ENCODE measurements at regions not wholly inside any gene's neighbourhood (a gene's known extent, or its start where the extent isn't known, plus 50 kb on each side); places are given as distances from the start of the nearest gene placed in this dataset.
A peak's percentile ranks its signal among the peaks of the same experiment; 100 is the strongest.
"Not testable (repeated sequence)": the region's sequence is repeated elsewhere in the genome, so short reads cannot be mapped to it uniquely, and the experiment has no call there.

GRCh38 chr1:95297906-95298305 lies 63.9 kb downstream of the RWDD3 start:
- DNase-seq (ENCODE audit: low spot score): not testable (repeated sequence)

DNA sequence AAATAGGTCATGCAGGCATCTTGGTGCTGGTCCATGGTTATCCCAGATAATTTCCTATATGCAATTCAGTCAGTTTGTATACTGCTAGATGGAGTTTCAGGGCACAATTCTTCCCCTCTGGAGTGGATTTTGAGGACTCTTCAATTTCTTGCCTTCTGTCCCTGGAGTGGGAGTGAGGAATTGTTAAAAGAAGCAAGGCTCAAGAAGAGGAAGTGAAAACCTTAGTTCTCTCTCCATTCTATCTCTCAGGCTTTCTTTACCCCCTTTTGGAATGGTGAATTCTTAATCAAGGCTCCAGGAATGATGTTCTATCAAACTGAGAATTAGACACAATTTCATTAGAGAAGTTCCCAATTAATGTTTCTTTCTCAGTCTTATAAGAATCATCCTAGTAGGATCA lies 67.1 kb downstream of the RWDD3 start:
- no peak for DNase-seq (ENCODE audit: low spot score)

DNA sequence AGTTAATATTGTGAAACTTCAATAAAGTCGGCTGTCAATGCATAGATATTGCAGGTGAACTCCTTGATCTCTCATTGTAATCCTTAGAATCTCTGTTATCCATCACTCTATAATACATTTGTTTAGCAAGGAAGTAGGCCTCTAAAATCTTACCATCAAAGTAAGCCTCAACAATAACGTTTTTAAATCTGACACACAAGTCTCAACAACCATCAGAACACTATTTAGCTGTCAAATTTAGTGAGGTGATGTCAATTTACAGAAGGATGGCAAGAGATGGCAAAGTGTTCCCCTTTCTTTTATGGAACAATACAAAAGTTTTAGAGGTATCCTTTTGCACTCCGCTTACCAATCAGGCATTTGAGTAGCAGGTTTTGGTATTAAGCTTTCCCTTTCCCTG lies 67.6 kb downstream of the RWDD3 start:
- DNase-seq (ENCODE audit: low spot score): no peak

- no peak for DNase-seq (ENCODE audit: low spot score)
These were observed 70.8 kb downstream of the RWDD3 start for GRCh38 chr1:95304803-95305202.

- DNase-seq (ENCODE audit: low spot score): no peak
These were observed 74.4 kb downstream of the RWDD3 start for GRCh38 chr1:95308276-95309030.

DNA sequence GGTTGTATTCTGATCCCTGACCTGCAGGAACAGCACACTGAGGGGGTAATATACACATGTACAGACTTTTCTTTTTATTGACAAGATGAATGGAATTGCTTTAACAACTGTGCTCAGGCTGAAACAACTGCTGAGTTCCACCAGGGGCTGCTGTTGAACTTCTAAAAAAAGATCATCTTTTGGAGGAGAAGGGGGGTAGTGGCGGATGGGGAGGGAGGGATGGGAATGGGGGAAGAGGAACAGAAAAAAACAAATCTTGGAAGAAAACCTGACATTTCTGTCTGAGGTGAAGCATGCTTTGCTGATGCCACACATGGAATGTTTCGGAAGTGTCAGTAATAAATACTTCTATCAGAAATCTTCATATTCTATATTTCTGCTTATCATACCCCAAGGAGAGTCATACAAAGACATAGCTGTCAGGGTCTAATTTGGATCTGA lies 75.0 kb downstream of the RWDD3 start:
- peak; percentile 63 for DNase-seq (ENCODE audit: low spot score)

GRCh38 chr1:95311014-95311413 lies 77.0 kb downstream of the RWDD3 start:
- DNase-seq (ENCODE audit: low spot score): no peak

- no peak for DNase-seq (ENCODE audit: low spot score)
These were observed 77.8 kb downstream of the RWDD3 start for GRCh38 chr1:95311762-95312161.

DNA sequence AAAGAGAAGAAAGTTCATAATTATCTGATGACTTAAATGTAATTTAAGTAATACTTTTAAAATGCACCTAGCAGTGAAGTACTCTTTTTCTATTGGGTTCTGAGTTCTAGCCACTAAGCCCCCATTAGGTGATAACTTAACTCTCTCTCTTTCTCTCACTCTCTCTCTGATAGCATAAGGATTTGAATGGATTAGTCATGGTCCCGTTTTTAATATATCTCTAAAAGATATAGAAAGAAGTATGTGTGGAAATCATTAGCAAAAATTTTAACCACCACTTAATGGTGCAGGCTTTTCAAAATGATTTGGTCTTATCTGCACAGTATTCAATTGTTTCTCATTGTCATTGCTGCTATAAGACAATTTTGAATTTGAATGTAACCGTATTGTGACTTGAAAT lies 78.2 kb downstream of the RWDD3 start:
- DNase-seq (ENCODE audit: low spot score): no peak

DNA sequence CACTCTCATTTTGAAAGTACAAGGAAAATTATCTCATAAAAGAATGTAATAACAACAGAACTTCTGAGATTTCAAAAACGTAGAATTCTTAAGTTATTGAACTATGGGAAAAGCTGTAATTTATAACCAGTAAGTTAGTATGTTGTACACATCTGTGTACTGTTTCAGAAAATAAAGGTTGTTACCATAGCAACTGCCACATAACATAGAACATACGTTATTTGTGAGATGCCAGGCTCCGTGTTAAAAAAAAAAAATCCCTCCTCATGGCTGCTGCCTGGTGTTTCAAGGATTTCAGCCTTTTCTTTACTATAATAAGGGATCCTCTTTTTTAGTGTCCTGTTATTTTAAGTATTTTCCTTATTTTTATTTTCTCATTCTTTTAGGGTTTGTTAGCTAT lies 79.5 kb downstream of the RWDD3 start:
- DNase-seq (ENCODE audit: low spot score): no peak

DNA sequence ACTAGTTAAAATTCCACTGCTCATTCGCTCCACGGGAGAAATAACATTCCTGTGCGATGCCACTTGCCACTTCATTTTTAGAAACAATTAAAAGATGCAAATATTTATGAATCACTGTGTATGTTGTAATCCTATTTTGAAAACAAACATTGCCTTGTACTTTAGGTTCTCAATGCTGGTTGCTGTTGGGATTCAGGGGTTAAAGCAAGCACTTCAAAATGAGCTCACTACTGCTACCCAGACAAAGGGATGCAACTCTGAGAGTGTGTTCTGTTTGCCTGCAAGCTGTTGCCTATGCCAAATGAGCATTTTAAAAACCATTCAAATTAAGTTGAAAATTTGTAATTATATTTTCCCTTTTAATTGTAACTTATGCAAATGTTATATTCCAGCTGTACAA lies 87.5 kb downstream of the RWDD3 start:
- no peak for DNase-seq (ENCODE audit: low spot score)

GRCh38 chr1:95323123-95323522 lies 89.1 kb downstream of the RWDD3 start:
- peak; percentile 33 for DNase-seq (ENCODE audit: low spot score)

DNA sequence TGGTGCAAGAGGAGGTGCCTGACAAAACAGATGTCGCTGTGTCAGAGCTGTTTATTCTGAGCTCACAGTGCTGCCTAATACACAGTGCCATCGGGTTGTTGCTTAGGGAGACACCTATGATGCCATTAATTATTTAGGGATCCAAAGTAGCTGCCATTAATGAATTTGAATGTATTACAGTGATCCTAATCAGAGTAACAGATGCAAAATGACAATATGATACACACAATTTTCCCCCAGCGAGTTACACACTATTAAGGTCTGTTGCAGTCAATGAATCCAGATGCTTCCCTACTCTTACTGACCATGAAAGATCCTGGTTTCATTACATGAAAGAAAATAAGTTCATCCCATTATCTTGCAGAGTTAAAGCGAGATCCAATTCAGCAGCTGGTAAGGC lies 91.3 kb downstream of the RWDD3 start:
- DNase-seq (ENCODE audit: low spot score): no peak

- DNase-seq (ENCODE audit: low spot score): no peak
These were observed 92.0 kb downstream of the RWDD3 start for GRCh38 chr1:95326023-95326422.

DNA sequence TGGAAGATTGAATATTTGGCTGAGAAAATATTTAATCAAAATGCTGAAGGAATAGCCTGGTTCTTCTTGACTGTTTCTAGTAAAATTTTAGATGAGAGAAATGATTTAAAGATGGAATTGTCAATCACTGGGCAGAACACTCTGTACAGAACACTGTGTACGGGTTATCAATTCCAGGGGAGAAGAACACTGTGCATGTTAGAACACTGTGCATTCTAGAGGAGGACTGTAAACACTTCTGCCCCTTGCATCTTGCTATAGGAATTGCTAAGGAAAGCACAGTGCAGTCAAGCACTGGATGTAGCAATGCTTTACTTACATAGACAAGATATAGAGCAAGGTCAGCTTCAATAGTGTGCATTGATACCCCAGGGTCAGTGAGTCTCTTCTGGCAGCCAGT lies 98.7 kb downstream of the RWDD3 start:
- DNase-seq (ENCODE audit: low spot score): no peak

DNA sequence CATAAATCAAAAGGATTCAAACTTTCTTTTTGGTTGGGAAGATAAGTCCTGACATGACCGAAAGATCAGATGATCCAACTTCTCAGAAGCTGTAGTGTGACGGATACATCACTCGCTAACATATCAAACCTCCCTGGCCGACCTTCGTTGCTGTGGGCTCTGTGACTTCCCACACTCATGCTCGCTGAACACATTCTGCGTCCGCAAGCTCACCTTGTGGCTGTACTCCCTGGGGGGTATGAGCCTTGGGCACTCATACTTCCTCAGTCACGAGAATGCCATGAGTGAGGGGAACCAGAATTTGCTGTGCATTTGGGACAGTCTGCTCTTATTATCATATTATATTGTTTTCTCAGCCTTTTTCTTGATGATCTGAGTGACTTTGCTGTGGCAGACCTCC lies 105.4 kb downstream of the RWDD3 start:
- no peak for DNase-seq (ENCODE audit: low spot score)

DNA sequence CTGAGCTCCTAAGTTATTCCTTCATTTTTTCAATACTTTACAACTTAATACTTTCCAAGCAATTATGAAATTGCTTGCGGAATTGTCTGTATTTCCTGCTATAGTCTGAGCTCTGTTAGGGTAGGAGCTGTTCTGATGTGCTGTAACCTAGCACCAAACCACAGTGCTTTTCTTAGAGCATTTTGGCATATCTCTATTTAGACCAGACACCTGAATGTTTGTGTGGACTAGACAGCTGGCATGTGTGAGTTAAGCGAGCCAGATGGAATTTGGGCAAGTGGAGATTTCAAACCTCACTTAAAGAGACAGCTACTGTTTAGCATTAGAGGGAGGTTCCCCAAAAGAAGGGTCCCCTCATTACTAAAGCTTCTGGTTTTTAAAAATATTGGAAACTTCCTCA lies 106.1 kb downstream of the RWDD3 start:
- DNase-seq (ENCODE audit: low spot score): no peak

DNA sequence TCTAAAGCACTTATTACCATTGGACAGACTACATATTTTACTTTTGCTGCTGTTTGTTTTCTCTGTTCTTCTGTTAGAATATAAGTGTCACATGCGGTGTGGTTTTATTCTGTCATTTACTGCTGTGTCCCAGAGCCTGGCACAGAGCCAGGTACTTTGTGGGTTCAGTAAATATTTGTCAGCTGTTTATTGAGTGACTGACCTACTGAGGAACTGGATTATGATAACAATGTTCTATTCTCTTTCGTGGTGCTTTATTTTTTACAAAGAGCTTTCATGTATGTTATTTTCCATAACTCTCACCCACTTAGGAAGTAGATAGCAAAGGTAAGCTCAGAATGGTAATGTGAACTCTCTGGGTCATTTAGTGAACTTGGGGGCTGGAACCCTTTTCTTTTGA lies 118.8 kb downstream of the RWDD3 start:
- no peak for DNase-seq (ENCODE audit: low spot score)

DNA sequence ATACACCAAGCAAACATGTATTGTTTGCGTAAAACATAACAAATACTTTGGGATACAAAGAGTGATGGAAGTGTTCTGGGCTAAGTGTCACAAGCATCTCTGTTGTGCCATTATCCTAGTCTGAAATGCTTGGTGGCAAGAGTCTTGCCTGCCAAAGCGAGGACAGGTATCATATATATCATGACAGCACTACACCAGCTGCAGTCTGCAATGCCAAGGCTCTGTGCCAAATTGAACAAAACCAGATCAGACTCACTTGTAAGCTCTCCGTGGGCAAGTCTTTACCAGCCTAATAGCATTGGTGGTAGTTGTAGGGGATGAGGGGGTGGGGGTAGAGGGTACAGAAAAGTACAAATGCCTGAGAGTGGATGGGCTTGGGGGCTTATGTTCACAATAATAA lies 119.2 kb downstream of the RWDD3 start:
- no peak for DNase-seq (ENCODE audit: low spot score)

GRCh38 chr1:95364546-95364945 lies 130.5 kb downstream of the RWDD3 start:
- no peak for DNase-seq (ENCODE audit: low spot score)

- DNase-seq (ENCODE audit: low spot score): no peak
These were observed 132.5 kb downstream of the RWDD3 start for GRCh38 chr1:95366498-95366897.

DNA sequence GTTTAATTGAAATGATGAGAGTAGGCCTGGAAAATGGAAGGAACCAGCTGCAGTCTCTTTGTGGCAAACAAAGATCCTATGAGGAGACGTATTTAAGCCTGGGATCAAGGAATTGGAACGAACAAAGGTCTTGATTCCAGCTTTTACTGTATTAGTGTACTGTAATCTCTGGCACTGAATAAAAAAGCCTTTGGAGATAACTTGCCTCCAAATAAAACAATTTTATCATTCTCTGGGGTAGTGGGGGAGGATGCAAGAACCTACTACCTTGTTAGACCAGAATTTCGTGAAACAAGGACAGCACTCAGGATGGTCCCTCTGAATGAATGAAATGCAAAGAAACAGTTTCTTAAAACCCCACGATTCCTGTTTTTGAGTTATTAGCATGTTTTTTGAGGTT lies 134.2 kb downstream of the RWDD3 start:
- no peak for DNase-seq (ENCODE audit: low spot score)

GRCh38 chr1:95369985-95370690 lies 136.1 kb downstream of the RWDD3 start:
- no peak for DNase-seq (ENCODE audit: low spot score)

Measured in RKO (cell line).